ENCODE measurements at regions not wholly inside any gene's neighbourhood (a gene's known extent, or its start where the extent isn't known, plus 50 kb on each side); places are given as distances from the start of the nearest gene placed in this dataset.

DNA sequence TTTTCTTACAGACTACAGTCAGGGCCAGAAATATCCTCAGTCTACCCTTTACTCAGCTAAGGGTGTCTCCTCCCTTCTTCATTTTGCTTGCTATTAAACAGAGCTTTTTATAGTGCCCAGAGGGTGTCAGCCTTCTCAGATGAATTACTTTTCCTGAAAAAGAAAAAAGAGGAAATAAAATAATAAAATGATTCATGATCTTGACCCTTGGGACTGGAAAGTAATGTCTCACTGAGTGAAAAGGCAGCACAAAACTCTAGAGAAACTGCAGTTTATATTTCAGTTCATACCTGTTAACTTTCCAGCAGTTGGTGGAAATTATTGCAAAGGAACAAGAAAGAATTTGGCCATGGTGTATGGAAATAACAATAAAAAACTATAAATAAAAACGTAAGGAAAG is 170.6 kb downstream of the IBTK start:
- TF ChIP-seq, protein P1, sequence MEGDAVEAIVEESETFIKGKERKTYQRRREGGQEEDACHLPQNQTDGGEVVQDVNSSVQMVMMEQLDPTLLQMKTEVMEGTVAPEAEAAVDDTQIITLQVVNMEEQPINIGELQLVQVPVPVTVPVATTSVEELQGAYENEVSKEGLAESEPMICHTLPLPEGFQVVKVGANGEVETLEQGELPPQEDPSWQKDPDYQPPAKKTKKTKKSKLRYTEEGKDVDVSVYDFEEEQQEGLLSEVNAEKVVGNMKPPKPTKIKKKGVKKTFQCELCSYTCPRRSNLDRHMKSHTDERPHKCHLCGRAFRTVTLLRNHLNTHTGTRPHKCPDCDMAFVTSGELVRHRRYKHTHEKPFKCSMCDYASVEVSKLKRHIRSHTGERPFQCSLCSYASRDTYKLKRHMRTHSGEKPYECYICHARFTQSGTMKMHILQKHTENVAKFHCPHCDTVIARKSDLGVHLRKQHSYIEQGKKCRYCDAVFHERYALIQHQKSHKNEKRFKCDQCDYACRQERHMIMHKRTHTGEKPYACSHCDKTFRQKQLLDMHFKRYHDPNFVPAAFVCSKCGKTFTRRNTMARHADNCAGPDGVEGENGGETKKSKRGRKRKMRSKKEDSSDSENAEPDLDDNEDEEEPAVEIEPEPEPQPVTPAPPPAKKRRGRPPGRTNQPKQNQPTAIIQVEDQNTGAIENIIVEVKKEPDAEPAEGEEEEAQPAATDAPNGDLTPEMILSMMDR (IDR thresholded peaks at IDR 0.05): no peak
- no peak for TF ChIP-seq POLR2AphosphoS5 (IDR thresholded peaks at IDR 0.05)

All from upper lobe of left lung (tissue), 4 donors.